ENCODE measurements at regions not wholly inside any gene's neighbourhood (a gene's known extent, or its start where the extent isn't known, plus 50 kb on each side); places are given as distances from the start of the nearest gene placed in this dataset.

DNA sequence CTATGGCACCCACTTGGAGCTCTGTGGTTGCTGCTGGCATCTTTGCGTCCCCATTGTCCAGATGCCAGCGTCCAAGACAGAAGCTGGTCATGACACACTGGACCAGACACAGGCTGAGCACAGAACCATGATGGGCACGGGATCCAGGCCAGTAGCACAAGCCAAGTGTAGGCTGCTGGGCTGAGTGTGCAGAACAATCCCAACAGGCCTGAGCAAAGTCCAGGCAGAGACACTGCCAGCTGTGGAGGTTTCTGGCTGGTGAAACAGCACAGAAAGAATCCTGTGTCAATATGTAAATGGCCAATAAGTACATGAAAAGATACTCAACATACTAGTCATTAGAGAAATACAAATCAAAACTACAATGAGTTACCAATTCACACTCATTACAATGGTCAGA is 705.4 kb downstream of the METTL4 start:
- no peaks in the 10 kb centered on the region for H3K27me3 ChIP-seq
- H3K9me3 ChIP-seq = no peaks in the 10 kb centered on the region
- no peak for TF ChIP-seq CTCF (IDR thresholded peaks at IDR 0.05)
- H3K36me3 ChIP-seq = no peaks in the 10 kb centered on the region
- no peak overlapping the region for H3K4me3 ChIP-seq (ENCODE audit: low read depth in 1 of 2, low read length in 1 of 2)
- H3K27ac ChIP-seq = no peak overlapping the region
- H3K4me1 ChIP-seq (ENCODE audit: control insufficient read depth in 1 of 2, insufficient read depth in 1 of 2, low read depth in 1 of 2, low read length in 1 of 2) = no peaks in the 10 kb centered on the region

DNA sequence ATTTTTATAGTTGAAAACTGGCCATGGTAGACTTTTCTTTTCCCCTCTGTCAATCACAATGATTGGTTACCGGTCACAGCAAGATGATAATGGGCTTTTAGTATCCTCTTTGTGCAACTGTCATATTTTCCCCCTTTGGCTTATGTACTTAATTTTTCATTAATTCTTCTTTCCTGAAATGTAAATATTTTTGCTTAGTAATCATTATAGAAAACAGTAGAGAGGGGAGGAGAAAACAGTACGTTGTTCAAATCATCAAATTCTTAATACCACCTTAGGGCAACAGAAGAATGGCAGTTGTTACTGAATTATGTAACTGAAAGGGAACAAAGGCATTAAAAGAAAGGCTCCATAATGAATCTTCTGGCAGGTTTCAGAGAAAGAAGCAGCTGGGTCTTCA is 699.0 kb downstream of the METTL4 start:
- Histone ChIP-seq H3K4me3 (ENCODE audit: low read depth in 1 of 2, low read length in 1 of 2) (no peak overlapping the region), H3K27me3 (no peaks in the 10 kb centered on the region), H3K4me1 (ENCODE audit: control insufficient read depth in 1 of 2, insufficient read depth in 1 of 2, low read depth in 1 of 2, low read length in 1 of 2) (no peaks in the 10 kb centered on the region), H3K27ac (no peak overlapping the region), H3K36me3 (no peaks in the 10 kb centered on the region), H3K9me3 (no peaks in the 10 kb centered on the region)
- TF ChIP-seq CTCF (IDR thresholded peaks at IDR 0.05) = no peak

GRCh38 chr18:1875219-1875618 is 696.1 kb downstream of the METTL4 start:
- H3K27me3 ChIP-seq = no peaks in the 10 kb centered on the region
- no peak overlapping the region for H3K4me3 ChIP-seq (ENCODE audit: low read depth in 1 of 2, low read length in 1 of 2)
- H3K4me1 ChIP-seq (ENCODE audit: control insufficient read depth in 1 of 2, insufficient read depth in 1 of 2, low read depth in 1 of 2, low read length in 1 of 2) = no peaks in the 10 kb centered on the region
- H3K9me3 ChIP-seq = no peaks in the 10 kb centered on the region
- no peak for TF ChIP-seq CTCF (IDR thresholded peaks at IDR 0.05)
- H3K36me3 ChIP-seq = no peaks in the 10 kb centered on the region
- no peak overlapping the region for H3K27ac ChIP-seq

- Histone ChIP-seq H3K36me3 (no peaks in the 10 kb centered on the region), H3K27me3 (no peaks in the 10 kb centered on the region), H3K9me3 (no peaks in the 10 kb centered on the region), H3K27ac (no peak overlapping the region), H3K4me1 (ENCODE audit: control insufficient read depth in 1 of 2, insufficient read depth in 1 of 2, low read depth in 1 of 2, low read length in 1 of 2) (no peaks in the 10 kb centered on the region), H3K4me3 (ENCODE audit: low read depth in 1 of 2, low read length in 1 of 2) (no peak overlapping the region)
- no peak for TF ChIP-seq CTCF (IDR thresholded peaks at IDR 0.05)
Measured at GRCh38 chr18:1884623-1885022, 686.7 kb downstream of the METTL4 start.

GRCh38 chr18:1891641-1892040 is 679.7 kb downstream of the METTL4 start:
- H3K36me3 ChIP-seq = no peaks in the 10 kb centered on the region
- TF ChIP-seq CTCF (IDR thresholded peaks at IDR 0.05) = no peak
- H3K4me1 ChIP-seq (ENCODE audit: control insufficient read depth in 1 of 2, insufficient read depth in 1 of 2, low read depth in 1 of 2, low read length in 1 of 2) = no peaks in the 10 kb centered on the region
- H3K27me3 ChIP-seq = no peaks in the 10 kb centered on the region
- H3K9me3 ChIP-seq = no peaks in the 10 kb centered on the region
- H3K27ac ChIP-seq = no peak overlapping the region
- H3K4me3 ChIP-seq (ENCODE audit: low read depth in 1 of 2, low read length in 1 of 2) = no peak overlapping the region

DNA sequence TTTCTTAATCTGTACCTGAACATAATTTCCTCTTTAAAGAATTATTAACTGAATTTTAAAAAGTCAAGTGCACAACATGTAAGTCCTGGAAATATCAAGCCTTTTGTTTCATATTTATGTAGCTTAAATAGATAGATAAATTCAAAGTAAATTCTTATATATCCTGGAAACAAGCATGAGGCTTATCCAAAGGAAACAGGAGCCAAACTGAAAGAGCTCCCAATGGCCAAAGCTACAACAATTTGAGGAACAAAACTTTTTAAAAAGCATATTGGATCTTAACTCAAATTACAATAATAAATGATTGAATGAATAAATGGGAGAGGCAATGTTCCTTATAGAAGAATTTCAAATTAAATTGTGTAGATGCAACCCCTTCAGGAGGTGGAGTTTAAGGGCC is 679.1 kb downstream of the METTL4 start:
- no peaks in the 10 kb centered on the region for H3K9me3 ChIP-seq
- H3K27me3 ChIP-seq = no peaks in the 10 kb centered on the region
- no peak overlapping the region for H3K4me3 ChIP-seq (ENCODE audit: low read depth in 1 of 2, low read length in 1 of 2)
- TF ChIP-seq CTCF (IDR thresholded peaks at IDR 0.05) = no peak
- no peaks in the 10 kb centered on the region for H3K4me1 ChIP-seq (ENCODE audit: control insufficient read depth in 1 of 2, insufficient read depth in 1 of 2, low read depth in 1 of 2, low read length in 1 of 2)
- no peaks in the 10 kb centered on the region for H3K36me3 ChIP-seq
- no peak overlapping the region for H3K27ac ChIP-seq
